Endodermal cell (in vitro differentiated cells): ENCODE measurements at regions not wholly inside any gene's neighbourhood (a gene's known extent, or its start where the extent isn't known, plus 50 kb on each side); places are given as distances from the start of the nearest gene placed in this dataset.

Experiments used
- DNase-seq: peaks from one replicate; pipeline ENCODE4 v3.0.0-alpha.2; 2017
- H3K27ac ChIP-seq: 2 replicates; pipeline ENCODE4 v1.5.1; 2013; ENCODE audit warnings: mild to moderate bottlenecking, low read depth, low read length, moderate library complexity
- H3K27me3 ChIP-seq: 2 replicates; pipeline ENCODE4 v1.6.1; 2013; ENCODE audit warnings: mild to moderate bottlenecking, low read length, moderate library complexity; ENCODE audit not compliant: insufficient read depth, control insufficient read depth, poor library complexity, severe bottlenecking
- H3K36me3 ChIP-seq: 2 replicates; pipeline ENCODE4 v1.7.0; 2013; ENCODE audit warnings: mild to moderate bottlenecking, low read length, moderate library complexity; ENCODE audit not compliant: control insufficient read depth, insufficient read depth
- H3K4me1 ChIP-seq: one replicate; pipeline ENCODE4 v1.7.0; 2013; ENCODE audit warnings: low read length; ENCODE audit not compliant: control insufficient read depth, insufficient read depth
- H3K4me3 ChIP-seq: 2 replicates; pipeline ENCODE4 v1.5.1; 2013; ENCODE audit warnings: mild to moderate bottlenecking, low read length, moderate library complexity
- H3K9ac ChIP-seq: 2 replicates; pipeline ENCODE4 v1.6.1; 2013; ENCODE audit warnings: mild to moderate bottlenecking, low read length, moderate library complexity; ENCODE audit not compliant: poor library complexity, severe bottlenecking; ENCODE audit errors: extremely low read depth
- H3K9me3 ChIP-seq: 2 replicates; pipeline ENCODE4 v1.6.1; 2013; ENCODE audit warnings: mild to moderate bottlenecking, low read length, moderate library complexity; ENCODE audit not compliant: control insufficient read depth
- H3K27ac Mint-ChIP-seq: 2 replicates; pipeline ENCODE4 v1.8.0; 2020; ENCODE audit warnings: mixed read lengths
- H3K27me3 Mint-ChIP-seq: 2 replicates; pipeline ENCODE4 v1.8.0; 2021; ENCODE audit warnings: mild to moderate bottlenecking, mixed read lengths; ENCODE audit not compliant: insufficient read depth
- H3K36me3 Mint-ChIP-seq: 2 replicates; pipeline ENCODE4 v1.8.0; 2020; ENCODE audit warnings: low read depth, mixed read lengths
- H3K4me1 Mint-ChIP-seq: 2 replicates; pipeline ENCODE4 v1.8.0; 2020; ENCODE audit warnings: mixed read lengths
- H3K4me3 Mint-ChIP-seq: 2 replicates; pipeline ENCODE4 v1.8.0; 2020; ENCODE audit warnings: mild to moderate bottlenecking, moderate library complexity, mixed read lengths
- H3K9me3 Mint-ChIP-seq: 2 replicates; pipeline ENCODE4 v1.8.0; 2020; ENCODE audit warnings: mild to moderate bottlenecking, mixed read lengths
- CTCF ChIP-seq: fragments of 200-600 bp; sonication (generic); conservative IDR thresholded peaks from 2 replicates; pipeline ENCODE4 v1.5.0; 2021; ENCODE audit warnings: antibody characterized with exemption, mild to moderate bottlenecking
- WGBS, 2 experiments: methylation state at CpG; one replicate each; pipeline versions ENCODE4 v1.1.5 to v1.1.7; 2013; ENCODE audit warnings: missing lambda C conversion rate in 2 of 2, mixed read lengths in 1 of 2; ENCODE audit not compliant: insufficient coverage in 1 of 2, insufficient read length in 1 of 2; 5-methylcytosine and 5-hydroxymethylcytosine counted together

GRCh38 chr5:136642976-136643375 lies 277.6 kb upstream of the TRPC7 start:
- Histone ChIP-seq H3K4me3 (no peak overlapping the region), H3K4me1 (no peaks in the 10 kb centered on the region), H3K9me3 (no peaks in the 10 kb centered on the region), H3K36me3 (no peaks in the 10 kb centered on the region), H3K27ac (no peak overlapping the region), H3K27me3 (no peaks in the 10 kb centered on the region), H3K9ac (no peak overlapping the region)
- 79 to 99% methylated on average over 2 of the region's 2 CpGs for WGBS, 2 experiments
- H3K4me1 Mint-ChIP-seq: no peaks in the 10 kb centered on the region
- H3K27ac Mint-ChIP-seq: no peak overlapping the region
- no peak for DNase-seq
- H3K9me3 Mint-ChIP-seq: no peaks in the 10 kb centered on the region
- no peak overlapping the region for H3K4me3 Mint-ChIP-seq
- TF ChIP-seq CTCF: no peak
- no peaks in the 10 kb centered on the region for H3K27me3 Mint-ChIP-seq
- H3K36me3 Mint-ChIP-seq: no peaks in the 10 kb centered on the region

GRCh38 chr5:136639616-136640015 lies 274.3 kb upstream of the TRPC7 start:
- no peak for DNase-seq
- Histone ChIP-seq H3K4me1 (no peaks in the 10 kb centered on the region), H3K9me3 (no peaks in the 10 kb centered on the region), H3K9ac (no peak overlapping the region), H3K27me3 (no peaks in the 10 kb centered on the region), H3K36me3 (no peaks in the 10 kb centered on the region), H3K4me3 (no peak overlapping the region), H3K27ac (no peak overlapping the region)
- no peak for TF ChIP-seq CTCF
- WGBS, 2 experiments: 96 to 100% methylated on average over 3 of the region's 3 CpGs
- Mint-ChIP-seq H3K36me3 (no peaks in the 10 kb centered on the region), H3K27me3 (no peaks in the 10 kb centered on the region), H3K9me3 (no peaks in the 10 kb centered on the region), H3K27ac (no peak overlapping the region), H3K4me1 (no peaks in the 10 kb centered on the region), H3K4me3 (no peak overlapping the region)

- Mint-ChIP-seq H3K9me3 (no peaks in the 10 kb centered on the region), H3K36me3 (no peaks in the 10 kb centered on the region), H3K4me1 (no peaks in the 10 kb centered on the region), H3K27me3 (no peaks in the 10 kb centered on the region), H3K27ac (no peak overlapping the region), H3K4me3 (no peak overlapping the region)
- TF ChIP-seq CTCF: peak; percentile 40
- 92 to 100% methylated on average over 1 of the region's 1 CpG for WGBS, 2 experiments
- H3K27ac ChIP-seq: no peak overlapping the region
- H3K27me3 ChIP-seq: no peaks in the 10 kb centered on the region
- DNase-seq: no peak
- no peaks in the 10 kb centered on the region for H3K36me3 ChIP-seq
- H3K9me3 ChIP-seq: no peaks in the 10 kb centered on the region
- no peaks in the 10 kb centered on the region for H3K4me1 ChIP-seq
- no peak overlapping the region for H3K4me3 ChIP-seq
- no peak overlapping the region for H3K9ac ChIP-seq
These were observed 272.7 kb upstream of the TRPC7 start for GRCh38 chr5:136638084-136638483.
